Lower lobe of right lung (tissue), 2 donors: ENCODE measurements at regions not wholly inside any gene's neighbourhood (a gene's known extent, or its start where the extent isn't known, plus 50 kb on each side); places are given as distances from the start of the nearest gene placed in this dataset.

ENCODE experiments used
- ATAC-seq, 2 donors: fragments of 200-7000 bp; cut with Tn5 transposase; one replicate each; pipeline ENCODE4 v1.9.1; 2020 to 2022; ENCODE audit warnings: mild to moderate bottlenecking in 2 of 2, moderate library complexity in 2 of 2
- DNase-seq: peaks from one replicate; pipeline ENCODE4 v3.0.0-alpha.2; 2020
- H3K27ac ChIP-seq: fragments of 200-600 bp; one replicate; pipeline ENCODE4 v1.8.0; 2022
- H3K27me3 ChIP-seq: fragments of 200-600 bp; one replicate; pipeline ENCODE4 v1.8.0; 2022; ENCODE audit warnings: low read depth
- H3K36me3 ChIP-seq: fragments of 200-600 bp; one replicate; pipeline ENCODE4 v1.8.0; 2022; ENCODE audit warnings: mild to moderate bottlenecking
- H3K4me1 ChIP-seq: fragments of 200-600 bp; one replicate; pipeline ENCODE4 v1.8.0; 2022
- H3K4me3 ChIP-seq: fragments of 200-600 bp; one replicate; pipeline ENCODE4 v1.8.0; 2022; ENCODE audit warnings: mild to moderate bottlenecking
- H3K9me3 ChIP-seq: fragments of 200-600 bp; one replicate; pipeline ENCODE4 v1.8.0; 2022
- CTCF ChIP-seq: fragments of 200-600 bp; IDR thresholded peaks from one replicate; pipeline ENCODE4 v1.8.0; 2022; ENCODE audit warnings: antibody characterized with exemption, mild to moderate bottlenecking
- intact Hi-C: fragments of 100-400 bp; cut with DNase I; formaldehyde crosslinking; loops from one replicate; pipeline ENCODE4 v1.11.0; 2022
- donor health status: DM: no; HTN: yes; CAD: no; lungs with severe emphysema.

DNA sequence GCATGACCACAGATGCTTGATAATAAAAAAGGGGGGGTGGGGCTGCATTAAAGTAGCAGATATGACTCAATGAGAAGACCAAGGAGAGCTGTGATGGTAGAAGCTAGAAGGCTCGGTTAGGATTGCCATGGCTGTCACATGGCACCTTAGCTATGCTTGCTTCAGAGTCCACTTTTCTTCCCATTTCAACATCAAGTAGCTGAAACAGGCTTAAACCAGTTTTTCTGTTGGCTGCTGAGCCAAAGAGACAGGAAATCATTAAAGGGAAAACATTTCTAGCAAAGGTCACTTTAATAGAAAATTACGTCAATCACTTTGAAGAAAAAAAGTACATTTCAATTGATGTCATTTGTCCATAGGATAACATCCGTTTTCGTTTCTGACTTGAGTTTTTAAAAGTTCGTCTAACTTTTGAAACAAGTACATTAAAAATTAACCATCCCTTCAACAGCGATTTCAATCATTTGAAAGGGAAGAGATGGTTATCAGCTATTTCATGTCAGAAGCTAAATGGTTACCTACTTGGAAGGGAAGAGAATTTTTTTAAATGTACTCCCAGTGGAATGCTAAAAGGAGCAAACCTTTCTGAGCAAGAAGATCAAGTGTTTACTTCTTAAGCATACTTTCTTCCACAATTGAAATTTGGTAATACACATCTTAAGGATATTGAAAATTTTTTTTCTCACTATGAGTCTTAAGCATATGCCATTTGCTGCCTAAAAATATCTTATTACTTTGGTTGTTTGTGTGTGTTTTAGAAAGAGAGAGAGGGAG is 488.1 kb upstream of the PRMT6 start:
- ATAC-seq: peak; percentile 75 to 82
- no peak for DNase-seq
- Histone ChIP-seq H3K27ac (no peak overlapping the region), H3K4me3 (no peak overlapping the region), H3K9me3 (no peaks in the 10 kb centered on the region), H3K36me3 (no peaks in the 10 kb centered on the region), H3K27me3 (no peaks in the 10 kb centered on the region), H3K4me1 (no peaks in the 10 kb centered on the region)
- intact Hi-C loops: no loop called here
- no peak for TF ChIP-seq CTCF

DNA sequence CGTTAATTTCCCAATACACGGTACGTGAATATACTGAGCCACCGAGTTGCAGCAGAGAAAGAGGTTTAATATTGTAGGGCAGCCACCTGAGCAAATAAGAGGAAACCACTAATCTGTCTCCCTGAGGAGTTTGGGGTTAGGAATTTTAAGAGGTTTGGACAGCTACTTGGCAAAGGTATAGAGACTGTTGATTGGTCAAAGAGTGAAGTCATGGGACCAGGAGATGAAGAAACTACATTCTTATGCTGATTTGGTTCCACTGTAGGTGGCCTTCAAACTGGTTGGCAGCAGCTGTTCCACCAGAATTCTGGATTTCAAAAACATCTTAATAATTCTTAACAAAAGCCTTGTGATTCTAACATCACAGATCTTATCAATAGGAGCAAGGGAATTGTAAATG is 485.4 kb upstream of the PRMT6 start:
- H3K36me3 ChIP-seq: no peaks in the 10 kb centered on the region
- no peak overlapping the region for H3K4me3 ChIP-seq
- H3K27me3 ChIP-seq: no peaks in the 10 kb centered on the region
- H3K4me1 ChIP-seq: no peaks in the 10 kb centered on the region
- H3K9me3 ChIP-seq: no peaks in the 10 kb centered on the region
- ATAC-seq (peak; percentile 9 to 69), DNase-seq (no peak)
- intact Hi-C loops: no loop called here
- H3K27ac ChIP-seq: no peak overlapping the region
- no peak for TF ChIP-seq CTCF

GRCh38 chr1:106584107-106584506 is 472.4 kb upstream of the PRMT6 start:
- no peak overlapping the region for H3K4me3 ChIP-seq
- DNase-seq: no peak
- intact Hi-C loops: no loop called here

GRCh38 chr1:106584676-106585075 is 471.8 kb upstream of the PRMT6 start:
- no peak for ATAC-seq
- no peaks in the 10 kb centered on the region for H3K4me1 ChIP-seq
- no peak overlapping the region for H3K4me3 ChIP-seq
- H3K36me3 ChIP-seq: no peaks in the 10 kb centered on the region
- no peak for TF ChIP-seq CTCF
- no peak for DNase-seq
- intact Hi-C loops: no loop called here
- no peaks in the 10 kb centered on the region for H3K27me3 ChIP-seq
- no peak overlapping the region for H3K27ac ChIP-seq
- peaks cover 4% of the 10 kb centered on the region for H3K9me3 ChIP-seq

More at GRCh38 chr1:106584107-106584506, 472.4 kb upstream of the PRMT6 start:
- Histone ChIP-seq H3K27me3 (no peaks in the 10 kb centered on the region), H3K9me3 (peaks cover under 1% of the 10 kb centered on the region), H3K4me1 (no peaks in the 10 kb centered on the region), H3K36me3 (no peaks in the 10 kb centered on the region), H3K27ac (no peak overlapping the region)
- no peak for TF ChIP-seq CTCF
- no peak for ATAC-seq

- TF ChIP-seq CTCF: no peak
- no peak overlapping the region for H3K27ac ChIP-seq
- DNase-seq: no peak
- no peaks in the 10 kb centered on the region for H3K36me3 ChIP-seq
- no peaks in the 10 kb centered on the region for H3K4me1 ChIP-seq
- ATAC-seq: no peak
- H3K4me3 ChIP-seq: no peak overlapping the region
- no peaks in the 10 kb centered on the region for H3K27me3 ChIP-seq
- intact Hi-C loops: no loop called here
- no peaks in the 10 kb centered on the region for H3K9me3 ChIP-seq
These were observed 455.8 kb upstream of the PRMT6 start for GRCh38 chr1:106600626-106601025.
